ENCODE measurements at regions not wholly inside any gene's neighbourhood (a gene's known extent, or its start where the extent isn't known, plus 50 kb on each side); places are given as distances from the start of the nearest gene placed in this dataset.

- TF ChIP-seq NFIC (IDR thresholded peaks at IDR 0.05; ENCODE audit: borderline replicate concordance): no peak
- TF ChIP-seq FOXM1 (IDR thresholded peaks at IDR 0.05; ENCODE audit: low read depth): no peak
Measured at GRCh38 chr11:70496591-70497535, 98.5 kb downstream of the CTTN start (continued).

GRCh38 chr11:70497536-70498075 lies 99.3 kb downstream of the CTTN start:
- no peaks in the 10 kb centered on the region for H3F3A ChIP-seq (replicated peaks; ENCODE audit: insufficient read depth)
- H3K4me1 ChIP-seq (ENCODE audit: control insufficient read depth in 1 of 2, insufficient read depth in 2 of 2, low read depth in 1 of 2, low read length in 1 of 2): peaks cover 0 to 21% of the 10 kb centered on the region in 2 experiments; a peak in 1 of 4 replicates
- H3K27me3 ChIP-seq (ENCODE audit: insufficient read depth): no peaks in the 10 kb centered on the region
- H3K4me3 ChIP-seq (ENCODE audit: low read depth in 2 of 2, low read length in 1 of 2): no peak overlapping the region
- no peak for DNase-seq
- H3K9me2 ChIP-seq: no peaks in the 10 kb centered on the region
- ChIA-PET CTCF (interaction anchor here (0.6 to 2.5 kb wide), 2 partner anchors 258 to 641 kb away, joined by 3 to 9 read pairs; no protein-coding TSS in a partner anchor), POLR2A (no interaction called here)
- H2AFZ ChIP-seq (ENCODE audit: low read depth): no peak overlapping the region
- H4K20me1 ChIP-seq (ENCODE audit: insufficient read depth): no peaks in the 10 kb centered on the region
- H3K36me3 ChIP-seq (replicated peaks in 1 of 2; ENCODE audit: control insufficient read depth in 1 of 2, insufficient read depth in 2 of 2, low read length in 1 of 2): no peaks in the 10 kb centered on the region
- no peak overlapping the region for H3K4me2 ChIP-seq
- no peaks in the 10 kb centered on the region for H3K9me3 ChIP-seq
- no peak overlapping the region for H3K9ac ChIP-seq
- no peaks in the 10 kb centered on the region for H3K79me2 ChIP-seq (ENCODE audit: insufficient read depth)
- no peak for TF ChIP-seq CTCF (IDR thresholded peaks at IDR 0.05)
- TF ChIP-seq SMC3 (IDR thresholded peaks at IDR 0.05; ENCODE audit: low read depth, low read length): no peak
- TF ChIP-seq RCOR1 (IDR thresholded peaks at IDR 0.05; ENCODE audit: low read length): no peak
- TF ChIP-seq CHD2 (IDR thresholded peaks at IDR 0.05; ENCODE audit: low read length, partially characterized antibody): no peak
- TF ChIP-seq YY1 (IDR thresholded peaks at IDR 0.05; ENCODE audit: low read depth): no peak
- TF ChIP-seq GABPA (IDR thresholded peaks at IDR 0.05; ENCODE audit: low read depth): no peak
- TF ChIP-seq TEAD4 (IDR thresholded peaks at IDR 0.05; ENCODE audit: borderline replicate concordance, insufficient read depth): no peak
- TF ChIP-seq MXI1 (IDR thresholded peaks at IDR 0.05; ENCODE audit: low read depth, low read length): no peak
- no peak for TF ChIP-seq RXRA (IDR thresholded peaks at IDR 0.05; ENCODE audit: borderline replicate concordance, low read depth)
- TF ChIP-seq ZBTB33 (IDR thresholded peaks at IDR 0.05; ENCODE audit: borderline replicate concordance, low read depth): no peak
- no peak for TF ChIP-seq POLR2AphosphoS5 (IDR thresholded peaks at IDR 0.05; ENCODE audit: low read depth, low read length)
- no peak for TF ChIP-seq NRF1 (IDR thresholded peaks at IDR 0.05; ENCODE audit: low read depth, low read length)
- TF ChIP-seq, protein P1, sequence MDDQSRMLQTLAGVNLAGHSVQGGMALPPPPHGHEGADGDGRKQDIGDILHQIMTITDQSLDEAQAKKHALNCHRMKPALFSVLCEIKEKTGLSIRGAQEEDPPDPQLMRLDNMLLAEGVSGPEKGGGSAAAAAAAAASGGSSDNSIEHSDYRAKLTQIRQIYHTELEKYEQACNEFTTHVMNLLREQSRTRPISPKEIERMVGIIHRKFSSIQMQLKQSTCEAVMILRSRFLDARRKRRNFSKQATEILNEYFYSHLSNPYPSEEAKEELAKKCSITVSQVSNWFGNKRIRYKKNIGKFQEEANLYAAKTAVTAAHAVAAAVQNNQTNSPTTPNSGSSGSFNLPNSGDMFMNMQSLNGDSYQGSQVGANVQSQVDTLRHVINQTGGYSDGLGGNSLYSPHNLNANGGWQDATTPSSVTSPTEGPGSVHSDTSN (IDR thresholded peaks at IDR 0.05): no peak
- TF ChIP-seq RFX5 (IDR thresholded peaks at IDR 0.05; ENCODE audit: low read length): no peak
- no peak for TF ChIP-seq NFIC (IDR thresholded peaks at IDR 0.05; ENCODE audit: borderline replicate concordance)
- H3K27ac ChIP-seq (ENCODE audit: low read depth in 2 of 2, low read length in 1 of 2): no peak overlapping the region
- WGBS (ENCODE audit: low lambda C conversion rate): 3% methylated on average over 4 of the region's 8 CpGs

All from SK-N-SH (cell line).